ENCODE measurements at regions not wholly inside any gene's neighbourhood (a gene's known extent, or its start where the extent isn't known, plus 50 kb on each side); places are given as distances from the start of the nearest gene placed in this dataset.

DNA sequence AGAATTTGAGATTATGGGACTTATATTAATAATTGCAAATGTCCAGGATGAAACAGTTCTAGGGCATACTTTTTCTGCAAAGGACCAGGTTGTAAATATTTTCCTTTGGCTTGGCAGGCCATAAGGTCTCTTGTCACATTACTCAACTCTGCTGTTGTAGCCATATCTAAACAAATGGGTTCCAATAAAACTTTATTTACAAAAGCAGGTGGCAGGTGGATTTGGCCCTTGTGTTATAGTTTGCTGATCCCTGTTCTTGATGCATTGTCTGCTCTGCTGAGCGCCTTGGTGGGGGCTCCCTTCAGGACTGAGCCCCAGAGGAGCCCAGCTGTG lies 258.5 kb downstream of the FOXD2 start:
- no peak overlapping the region for H3K27ac Mint-ChIP-seq
- Histone ChIP-seq H3K23me2 (ENCODE audit: insufficient read length, low read depth, low read length, poor library complexity, severe bottlenecking) (no peaks in the 10 kb centered on the region), H2BK12ac (ENCODE audit: insufficient read length, low read depth, low read length) (no peak overlapping the region), H3K4me2 (ENCODE audit: insufficient read depth, insufficient read length, low read length) (no peak overlapping the region), H3K79me1 (ENCODE audit: insufficient read depth, low read depth, low read length, poor library complexity, severe bottlenecking) (no peaks in the 10 kb centered on the region), H2AFZ (ENCODE audit: low read length) (no peak overlapping the region), H3K27ac (ENCODE audit: insufficient read length, low read depth, low read length) (no peak overlapping the region), H2BK20ac (ENCODE audit: low read depth, low read length, poor library complexity, severe bottlenecking) (no peak overlapping the region), H3K14ac (ENCODE audit: insufficient read depth, low read length) (no peak overlapping the region), H3K9me3 (ENCODE audit: control insufficient read depth, low read depth, low read length) (no peaks in the 10 kb centered on the region), H3K18ac (ENCODE audit: insufficient read length, low read depth, low read length) (no peak overlapping the region), H3K4ac (ENCODE audit: low read depth, low read length) (no peak overlapping the region), H3K4me1 (ENCODE audit: insufficient read depth, low read length) (no peaks in the 10 kb centered on the region), H3K27me3 (ENCODE audit: insufficient read depth, low read length) (no peaks in the 10 kb centered on the region), H3K23ac (ENCODE audit: insufficient read length, low read depth, low read length) (no peak overlapping the region), H2BK120ac (ENCODE audit: low read depth, low read length, poor library complexity, severe bottlenecking) (no peak overlapping the region), H4K20me1 (ENCODE audit: control insufficient read depth, insufficient read depth, insufficient read length) (no peaks in the 10 kb centered on the region), H4K8ac (replicated peaks; ENCODE audit: insufficient read length, low read depth, low read length) (no peak overlapping the region), H3K56ac (ENCODE audit: insufficient read length, low read depth, low read length) (no peak overlapping the region), H3K9ac (ENCODE audit: extremely low read depth, insufficient read length, low read length) (no peak overlapping the region), H2BK5ac (ENCODE audit: insufficient read length, low read length) (no peak overlapping the region), H4K5ac (ENCODE audit: insufficient read length, low read depth, low read length) (no peak overlapping the region), H3K79me2 (ENCODE audit: insufficient read depth, low read length) (no peaks in the 10 kb centered on the region), H2BK15ac (ENCODE audit: low read depth, low read length) (no peak overlapping the region), H4K91ac (ENCODE audit: insufficient read length, low read depth, low read length) (no peak overlapping the region), H2AK5ac (ENCODE audit: insufficient read length, low read length) (no peak overlapping the region), H3T11ph (ENCODE audit: low read length) (no peak overlapping the region)
- no peak for TF ChIP-seq CTCF (conservative IDR thresholded peaks at IDR 0.05)
- H3K27me3 Mint-ChIP-seq (ENCODE audit: low read depth) = peaks cover 11% of the 10 kb centered on the region
- H3K4me3 Mint-ChIP-seq = no peak overlapping the region
- no peaks in the 10 kb centered on the region for H3K36me3 Mint-ChIP-seq (ENCODE audit: insufficient read depth in 1 of 3, low read depth in 3 of 3)
- peaks cover 7 to 8% of the 10 kb centered on the region in 2 experiments for H3K4me1 Mint-ChIP-seq
- no CpG with 5 or more reads among the region's 1 CpG for WGBS (ENCODE audit: extremely low coverage, insufficient read length, low lambda C conversion rate)
- no peak for DNase-seq
- H3K9me3 Mint-ChIP-seq = no peaks in the 10 kb centered on the region

Data from H9 (cell line).